OCI-LY7 (cell line): ENCODE measurements at regions not wholly inside any gene's neighbourhood (a gene's known extent, or its start where the extent isn't known, plus 50 kb on each side); places are given as distances from the start of the nearest gene placed in this dataset.
"Not testable (repeated sequence)": the region's sequence is repeated elsewhere in the genome, so short reads cannot be mapped to it uniquely, and the experiment has no call there.

Experiments
- EZH2phosphoT487 ChIP-seq: fragments of 200-600 bp; sonication (generic); IDR thresholded peaks from 2 replicates; pipeline ENCODE4 v1.6.1; 2018; ENCODE audit warnings: low read depth, borderline replicate concordance, mild to moderate bottlenecking, mixed run types, antibody characterized with exemption, low read length, moderate library complexity, mixed read lengths
- TF ChIP-seq, protein P1 (sequence below): fragments of 200-600 bp; sonication (generic); conservative IDR thresholded peaks from 2 replicates; pipeline ENCODE4 v1.5.1; 2014; ENCODE audit warnings: mild to moderate bottlenecking, antibody characterized with exemption, low read length, moderate library complexity, mixed read lengths

DNA sequence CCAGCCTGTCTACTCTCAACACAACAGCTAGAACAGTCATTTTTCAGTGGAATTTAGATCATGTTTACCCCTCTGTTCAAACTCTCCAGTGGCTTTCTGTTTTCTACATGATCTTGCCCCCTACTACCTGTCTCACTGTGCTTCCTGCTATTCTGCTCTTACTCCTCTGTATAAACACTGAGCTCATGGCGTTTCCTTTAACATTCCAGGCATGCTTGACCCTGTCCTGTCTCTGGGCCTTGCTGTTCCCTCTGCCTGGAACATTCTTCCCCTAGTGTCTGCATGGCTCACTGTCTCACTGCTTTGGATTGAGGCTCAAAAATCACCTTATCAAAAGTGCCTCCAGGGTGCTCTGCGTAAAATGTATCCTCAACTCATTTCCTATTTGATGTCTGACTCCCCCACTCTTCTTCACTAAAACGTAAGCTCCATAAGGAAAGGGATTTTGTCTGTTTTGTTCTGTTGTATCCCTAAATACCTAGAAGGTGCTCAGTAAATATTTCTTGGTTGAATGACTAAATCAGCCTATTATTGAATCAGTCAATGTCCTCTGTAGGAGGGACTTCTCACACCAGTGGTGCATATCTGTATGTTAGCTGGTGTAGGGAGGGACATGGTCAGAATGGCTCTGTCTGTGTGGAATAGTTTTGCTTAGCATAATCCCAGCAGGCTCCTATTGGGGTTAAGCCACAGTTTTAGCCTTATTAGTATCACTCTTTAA, 78.0 kb upstream of the VKORC1L1 start:
- TF ChIP-seq, protein P1, sequence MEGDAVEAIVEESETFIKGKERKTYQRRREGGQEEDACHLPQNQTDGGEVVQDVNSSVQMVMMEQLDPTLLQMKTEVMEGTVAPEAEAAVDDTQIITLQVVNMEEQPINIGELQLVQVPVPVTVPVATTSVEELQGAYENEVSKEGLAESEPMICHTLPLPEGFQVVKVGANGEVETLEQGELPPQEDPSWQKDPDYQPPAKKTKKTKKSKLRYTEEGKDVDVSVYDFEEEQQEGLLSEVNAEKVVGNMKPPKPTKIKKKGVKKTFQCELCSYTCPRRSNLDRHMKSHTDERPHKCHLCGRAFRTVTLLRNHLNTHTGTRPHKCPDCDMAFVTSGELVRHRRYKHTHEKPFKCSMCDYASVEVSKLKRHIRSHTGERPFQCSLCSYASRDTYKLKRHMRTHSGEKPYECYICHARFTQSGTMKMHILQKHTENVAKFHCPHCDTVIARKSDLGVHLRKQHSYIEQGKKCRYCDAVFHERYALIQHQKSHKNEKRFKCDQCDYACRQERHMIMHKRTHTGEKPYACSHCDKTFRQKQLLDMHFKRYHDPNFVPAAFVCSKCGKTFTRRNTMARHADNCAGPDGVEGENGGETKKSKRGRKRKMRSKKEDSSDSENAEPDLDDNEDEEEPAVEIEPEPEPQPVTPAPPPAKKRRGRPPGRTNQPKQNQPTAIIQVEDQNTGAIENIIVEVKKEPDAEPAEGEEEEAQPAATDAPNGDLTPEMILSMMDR, result not testable (repeated sequence)
- not testable (repeated sequence) for TF ChIP-seq EZH2phosphoT487
